HG03565 (cell line): ENCODE measurements at regions not wholly inside any gene's neighbourhood (a gene's known extent, or its start where the extent isn't known, plus 50 kb on each side); places are given as distances from the start of the nearest gene placed in this dataset.
A peak's percentile ranks its signal among the peaks of the same experiment; 100 is the strongest.
"Not testable (repeated sequence)": the region's sequence is repeated elsewhere in the genome, so short reads cannot be mapped to it uniquely, and the experiment has no call there.

ENCODE experiments used
- ATAC-seq: cut with Tn5 transposase; IDR thresholded peaks from one replicate; pipeline ENCODE4 v1.9.1; 2021; ENCODE audit warnings: mild to moderate bottlenecking, moderate library complexity; ENCODE audit not compliant: unreplicated experiment

DNA sequence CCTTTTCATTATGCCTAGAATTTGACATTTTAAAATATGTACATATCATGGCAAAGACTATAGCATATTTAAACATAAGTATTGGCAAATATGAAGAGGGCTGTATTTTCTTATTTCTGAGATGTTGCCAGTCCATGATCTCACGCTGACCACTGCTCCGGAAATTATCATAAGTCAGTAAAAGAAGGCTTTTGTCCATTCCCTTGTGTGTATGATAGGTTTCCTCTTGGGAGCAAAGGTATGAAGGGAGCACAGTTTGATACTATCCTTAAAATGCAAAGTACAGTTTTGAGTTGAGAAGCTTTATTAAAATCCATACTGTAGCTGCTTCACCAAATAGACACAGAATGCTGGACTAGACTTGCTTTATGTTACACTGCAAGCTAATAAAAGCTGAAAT lies 52.6 kb upstream of the AGA start:
- ATAC-seq: no peak

DNA sequence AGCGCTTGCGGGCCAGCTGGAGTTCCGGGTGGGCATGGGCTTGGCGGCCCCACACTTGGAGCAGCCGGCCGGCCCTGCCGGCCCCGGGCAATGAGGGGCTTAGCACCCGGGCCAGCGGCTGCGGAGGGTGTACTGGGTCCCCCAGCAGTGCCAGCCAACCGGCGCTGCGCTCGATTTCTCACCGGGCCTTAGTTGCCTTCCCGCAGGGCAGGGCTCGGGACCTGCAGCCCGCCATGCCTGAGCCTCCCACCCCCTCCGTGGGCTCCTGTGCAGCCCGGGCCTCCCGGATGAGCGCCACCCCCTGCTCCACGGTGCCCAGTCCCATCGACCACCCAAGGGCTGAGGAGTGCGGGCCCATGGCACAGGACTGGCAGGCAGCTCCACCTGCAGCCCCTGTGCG lies 53.4 kb upstream of the AGA start:
- not testable (repeated sequence) for ATAC-seq

DNA sequence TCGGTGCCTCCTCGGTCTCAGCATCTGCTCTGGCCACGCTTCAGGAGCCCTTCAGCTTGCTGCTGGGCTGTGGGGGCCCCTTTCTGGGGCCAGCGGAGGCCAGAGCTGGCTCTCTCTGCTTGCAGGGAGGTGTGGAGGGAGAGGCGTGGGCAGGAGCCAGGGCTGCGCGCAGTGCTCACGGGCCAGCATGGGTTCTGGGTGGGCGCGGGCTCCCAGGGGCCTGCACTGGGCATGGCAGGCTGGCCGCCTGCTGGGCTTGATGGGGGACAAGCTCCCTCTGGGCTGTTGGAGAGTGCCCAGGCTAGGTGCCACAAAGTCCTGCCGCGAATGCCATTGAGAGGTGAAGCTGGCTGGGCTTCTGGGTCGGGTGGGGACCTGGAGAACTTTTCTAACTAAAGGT lies 57.3 kb upstream of the AGA start:
- no peak for ATAC-seq

DNA sequence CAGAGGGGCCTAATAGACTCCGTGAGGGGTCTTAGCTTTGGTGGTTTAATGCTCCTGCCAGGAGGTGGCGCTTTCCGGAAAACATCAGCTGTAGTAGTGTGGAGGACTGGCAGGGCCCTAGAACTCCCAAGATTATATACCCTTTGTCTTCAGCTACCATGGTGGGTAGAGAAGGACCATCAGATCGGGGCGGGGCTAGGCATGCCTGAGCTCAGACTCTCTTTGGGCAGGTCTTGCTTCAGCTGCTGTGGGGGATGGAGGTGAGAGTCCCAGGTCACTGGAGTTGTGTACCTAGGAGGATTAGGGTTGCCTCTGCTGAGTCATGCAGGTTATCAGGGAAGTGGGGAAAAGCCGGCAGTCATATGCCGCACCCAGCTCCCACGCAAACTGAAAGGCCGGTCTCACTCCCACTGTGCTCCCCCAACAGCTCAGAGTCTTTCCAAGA lies 63.0 kb upstream of the AGA start:
- ATAC-seq: no peak

DNA sequence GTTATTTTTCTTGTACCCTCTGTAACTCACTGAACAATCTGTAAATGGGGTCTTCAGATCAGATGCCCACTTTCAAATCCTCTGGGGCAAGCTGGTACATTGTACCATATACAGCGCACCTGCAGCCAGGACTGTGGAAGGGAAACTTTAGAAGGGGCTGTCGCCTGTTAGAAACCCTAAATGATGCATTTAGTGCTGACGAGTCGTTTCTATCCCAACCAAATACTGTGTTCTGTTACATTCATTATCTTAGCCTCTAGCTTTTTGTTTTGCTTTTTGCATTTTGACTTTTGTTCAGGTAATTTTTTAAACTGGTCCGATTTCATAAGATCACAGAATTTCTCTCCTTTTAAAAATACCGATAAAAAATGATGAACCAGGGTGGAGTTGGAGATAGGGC lies 66.4 kb upstream of the AGA start:
- no peak for ATAC-seq

DNA sequence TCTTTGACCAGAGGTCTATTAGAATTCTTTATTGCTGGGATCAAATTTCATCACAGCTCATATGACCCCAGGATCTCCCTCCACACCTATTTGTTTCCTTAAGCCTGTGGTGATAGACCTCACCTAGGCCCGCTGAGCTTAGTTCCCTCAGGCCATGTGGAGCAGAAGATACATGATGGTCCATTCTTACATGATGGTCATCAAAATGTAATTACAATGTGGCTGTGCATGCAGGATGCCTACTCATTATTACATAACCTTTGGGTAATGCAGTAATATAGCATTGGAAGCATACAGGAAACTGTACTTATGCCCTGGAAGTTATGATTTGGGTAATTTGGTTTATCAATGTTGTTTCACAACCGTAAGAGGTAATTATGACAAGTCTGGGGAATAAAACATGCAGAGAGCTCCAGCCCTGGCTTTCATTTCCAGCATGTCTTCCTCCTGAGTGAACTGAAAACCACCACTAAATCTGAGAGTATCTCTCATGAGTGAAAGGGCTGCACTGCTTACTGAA lies 67.0 kb upstream of the AGA start:
- ATAC-seq: no peak

DNA sequence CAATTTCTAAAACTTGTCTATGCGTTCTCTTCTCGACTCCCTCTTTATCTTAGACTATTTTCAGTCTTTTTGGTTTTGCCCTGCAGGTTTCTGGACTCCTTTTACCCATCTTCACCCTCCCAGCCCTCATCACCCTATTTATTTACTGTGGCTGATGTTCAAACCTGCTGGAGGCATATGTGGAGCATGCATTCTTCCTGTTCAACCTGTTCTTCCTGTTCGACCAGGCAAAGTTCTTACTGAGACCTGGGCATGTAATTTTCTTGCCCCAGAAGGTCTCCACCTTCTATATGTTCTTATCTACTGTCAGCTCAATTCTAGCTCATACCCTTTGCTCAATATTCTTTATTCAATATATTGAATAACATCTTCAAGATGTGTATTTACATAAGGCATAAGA lies 69.4 kb upstream of the AGA start:
- no peak for ATAC-seq

DNA sequence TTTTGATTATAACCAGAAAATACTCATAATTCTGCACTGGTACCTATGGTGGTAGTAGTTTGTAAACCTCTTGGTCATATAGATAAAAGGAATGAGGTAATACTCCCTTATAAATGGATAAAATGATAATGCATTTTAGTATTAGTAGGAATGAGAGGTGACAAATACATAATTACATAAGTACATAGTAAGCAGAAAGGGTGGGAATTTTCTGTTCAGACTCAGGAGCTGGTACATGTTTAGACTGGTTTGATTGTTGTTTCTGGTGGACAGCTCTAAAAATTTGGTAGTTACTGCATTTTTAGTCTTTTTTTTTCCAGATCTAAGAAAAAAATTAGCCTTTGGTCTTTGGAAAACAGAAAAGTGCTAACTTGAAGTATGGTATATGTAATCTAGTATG lies 70.4 kb upstream of the AGA start:
- no peak for ATAC-seq

DNA sequence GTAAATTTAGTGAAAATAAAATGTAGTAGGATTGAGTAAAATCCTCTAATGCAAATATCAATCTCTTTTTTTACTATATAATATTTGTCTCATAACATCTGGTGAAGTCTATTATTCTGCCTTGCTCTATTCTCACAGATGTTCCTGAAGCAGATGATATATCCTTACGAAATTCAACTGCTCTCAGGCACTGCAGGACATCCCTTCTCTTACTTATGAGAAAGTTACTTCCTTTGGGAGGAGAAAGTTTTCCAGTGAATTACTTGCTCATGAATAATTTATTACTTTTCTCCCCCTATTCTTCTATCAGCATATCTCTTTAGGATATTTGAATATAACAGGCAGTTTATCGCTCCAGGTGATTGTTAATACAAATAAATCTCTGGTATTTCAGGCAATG lies 75.6 kb upstream of the AGA start:
- no peak for ATAC-seq

DNA sequence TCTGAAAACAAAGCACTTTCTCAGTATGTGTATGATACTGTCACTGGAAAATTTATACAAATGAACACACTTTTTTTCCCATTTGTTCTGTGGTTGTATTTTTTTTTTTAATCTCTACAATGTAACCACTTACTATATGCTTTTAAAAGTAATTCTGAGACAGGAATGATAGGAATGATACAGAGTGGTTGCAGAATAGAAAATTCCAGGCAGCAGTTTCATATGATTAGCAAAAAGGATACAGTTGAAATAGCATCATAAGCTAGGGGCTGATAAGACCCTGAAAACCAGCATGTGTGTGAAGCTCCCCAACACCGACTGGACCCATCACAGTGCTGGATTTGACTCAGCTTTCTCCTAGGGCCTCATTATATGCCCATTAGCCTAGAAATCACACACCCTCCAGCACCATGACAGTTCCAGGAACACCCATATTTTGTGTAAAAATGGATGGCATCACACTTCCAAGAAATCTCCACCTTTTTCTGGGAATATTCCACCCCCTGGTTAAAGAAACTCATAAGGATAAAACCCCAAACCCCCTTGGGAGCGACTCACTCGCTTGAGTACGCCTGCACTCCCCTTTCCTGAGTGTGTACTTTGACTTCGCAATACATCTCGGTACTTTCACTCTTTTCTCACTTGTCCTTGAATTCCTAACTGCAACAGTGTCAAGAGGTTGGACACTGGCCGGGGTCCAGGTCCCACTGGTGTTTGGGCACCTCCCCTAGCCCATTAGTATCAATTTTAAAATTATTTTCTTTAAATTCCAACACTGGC lies 77.4 kb upstream of the AGA start:
- no peak for ATAC-seq

DNA sequence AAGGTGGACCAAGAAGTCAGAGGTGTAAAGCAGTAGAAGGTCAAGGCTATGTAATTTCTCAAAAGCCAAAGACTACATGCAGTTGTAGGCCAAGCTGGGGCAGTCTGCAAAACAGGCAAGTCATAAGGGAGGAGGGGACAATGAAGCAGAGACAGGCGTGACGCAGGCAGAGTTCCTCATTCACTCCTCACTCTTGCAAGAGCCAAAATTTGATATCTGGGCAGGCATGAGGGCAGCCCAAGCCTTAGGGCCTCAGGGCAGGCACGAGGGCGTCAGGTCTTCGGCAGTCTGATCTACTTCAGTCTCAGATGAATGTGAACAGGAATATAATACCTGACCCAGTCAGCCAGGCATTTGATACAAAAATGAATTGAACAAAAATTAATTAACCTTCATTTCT lies 86.4 kb upstream of the AGA start:
- ATAC-seq: no peak

DNA sequence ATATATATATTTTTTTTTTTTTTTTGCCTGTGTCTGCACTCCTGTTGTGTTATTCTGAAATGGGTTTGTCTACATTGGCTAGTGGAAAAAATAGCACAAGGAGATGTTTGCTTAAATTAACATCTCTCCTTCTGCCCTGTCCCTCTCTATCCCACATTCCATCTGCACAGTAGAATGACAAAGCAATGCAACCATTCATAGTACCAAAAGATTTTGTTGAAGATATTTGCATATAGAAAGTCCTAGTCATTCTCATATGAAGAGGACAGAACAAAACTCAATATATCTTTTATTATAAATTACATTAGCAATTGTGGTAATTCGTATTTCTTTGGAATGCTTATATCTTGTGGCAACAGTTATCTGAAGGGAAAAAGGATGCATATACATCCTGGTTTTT lies 88.3 kb upstream of the AGA start:
- no peak for ATAC-seq

DNA sequence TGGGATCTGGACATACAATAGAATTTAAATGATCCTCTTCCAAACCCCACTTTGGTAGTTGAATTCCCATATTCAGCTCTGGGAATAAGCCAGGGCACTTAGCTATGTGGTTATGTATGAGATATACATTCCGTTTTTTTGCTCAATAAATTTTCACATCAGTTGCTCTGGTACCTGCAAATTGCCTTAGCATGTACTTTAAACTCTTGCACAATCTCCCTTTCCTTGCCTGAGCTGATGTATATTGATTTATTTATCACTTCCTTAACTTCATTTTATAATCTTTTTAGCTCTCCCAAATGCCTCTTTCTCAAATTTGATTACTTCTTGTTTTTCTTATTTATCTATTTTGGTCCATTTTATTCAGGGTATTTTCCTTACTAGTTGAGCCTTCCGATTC lies 90.1 kb upstream of the AGA start:
- ATAC-seq: no peak

DNA sequence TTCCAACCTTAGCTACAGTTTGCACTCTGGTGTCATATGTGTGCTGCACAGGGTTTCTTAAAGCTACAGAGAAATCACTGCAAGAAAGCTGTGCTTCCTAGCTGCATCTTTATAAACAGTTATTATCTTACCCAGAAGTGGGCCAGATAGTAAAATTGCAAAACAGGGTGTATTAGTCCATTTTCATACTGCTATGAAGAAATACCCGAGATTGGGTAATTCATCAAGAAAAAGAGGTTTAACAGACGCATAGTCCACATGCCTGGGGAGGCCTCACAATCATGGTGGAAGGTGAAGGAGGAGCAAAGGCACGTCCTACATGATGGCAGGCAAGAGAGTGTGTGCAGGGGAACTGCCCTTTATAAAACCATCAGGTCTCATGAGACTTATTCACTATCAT lies 92.6 kb upstream of the AGA start:
- not testable (repeated sequence) for ATAC-seq

DNA sequence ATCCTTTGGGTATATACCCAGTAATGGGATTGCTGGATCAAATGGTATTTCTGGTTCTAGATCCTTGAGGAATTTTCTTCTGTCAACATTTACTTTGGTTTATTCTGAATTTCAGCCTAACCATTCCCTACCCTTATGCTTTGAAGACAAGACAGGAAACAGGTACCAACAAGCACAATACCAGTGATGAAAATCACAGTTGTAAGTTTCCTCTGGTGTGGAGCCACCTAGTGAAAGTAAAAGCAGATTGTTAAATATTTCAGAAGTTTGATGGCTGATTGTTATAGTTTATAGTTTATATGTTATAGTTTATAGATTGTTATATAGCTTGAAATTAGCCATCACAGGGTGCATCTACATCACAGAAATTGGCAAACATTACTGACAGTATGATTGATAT lies 104.5 kb upstream of the AGA start:
- ATAC-seq: no peak

DNA sequence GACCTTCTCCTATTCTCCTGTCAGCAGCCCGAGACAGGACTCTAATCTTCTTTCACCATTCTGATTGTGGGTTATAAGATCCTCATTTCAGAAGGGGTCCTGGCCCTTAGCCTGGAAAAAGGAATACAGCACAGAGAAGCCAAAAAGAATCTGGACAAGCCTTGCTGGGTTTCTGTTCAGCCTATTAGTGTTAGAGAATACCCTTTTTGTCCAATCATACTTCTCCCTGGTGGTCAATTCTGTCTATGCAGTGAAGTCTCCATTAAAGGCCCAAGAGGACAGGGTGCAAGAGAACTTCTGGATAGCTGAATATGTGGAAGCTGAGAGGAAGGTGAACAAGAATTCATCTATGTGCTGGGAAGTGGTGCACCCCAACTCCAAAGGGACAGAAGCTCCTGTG lies 105.7 kb upstream of the AGA start:
- no peak for ATAC-seq

DNA sequence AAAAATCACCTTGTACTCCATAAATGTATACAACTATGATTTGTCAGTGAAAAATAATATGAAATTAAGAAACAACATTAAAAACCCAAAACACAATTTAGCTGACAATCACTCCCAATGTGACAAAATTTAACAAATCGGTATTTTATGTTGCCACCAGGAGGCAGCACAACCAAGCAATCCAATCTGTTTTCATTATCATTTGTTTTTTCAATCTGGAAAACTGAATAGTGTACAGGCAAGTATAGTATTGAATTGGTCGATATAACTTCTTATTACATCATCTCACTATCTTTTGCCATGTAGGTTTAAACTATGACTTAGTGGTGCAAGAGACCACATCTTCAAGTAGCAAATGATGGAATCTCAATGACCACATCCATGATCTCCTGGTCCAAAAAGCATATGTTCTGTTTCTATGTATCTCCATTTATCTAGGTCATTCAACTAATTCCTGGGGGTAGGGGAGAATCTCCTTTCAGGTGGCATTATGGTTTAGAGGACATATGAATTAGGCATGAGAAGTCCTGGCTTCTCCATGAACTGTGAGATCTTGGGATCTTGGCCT lies 112.9 kb upstream of the AGA start:
- ATAC-seq: peak; percentile 65

DNA sequence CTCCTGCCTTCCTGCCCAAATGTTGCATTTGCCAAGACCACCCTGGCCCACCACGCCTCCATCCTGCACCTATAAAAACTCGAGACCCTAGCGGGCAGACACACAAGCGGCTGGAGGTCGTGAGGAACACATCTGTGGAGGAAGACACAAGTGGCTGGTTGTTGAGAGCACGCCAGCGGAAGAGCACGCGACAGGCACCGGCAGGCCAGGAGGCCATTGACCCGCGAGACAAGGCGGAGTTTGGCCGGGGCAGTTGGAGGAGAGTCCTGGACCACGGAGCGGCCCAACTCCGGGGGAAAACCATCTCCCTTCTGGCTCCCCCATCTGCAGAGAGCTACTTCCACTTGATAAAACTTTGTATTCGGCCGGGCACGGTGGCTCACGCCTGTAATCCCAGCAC lies 115.2 kb upstream of the AGA start:
- ATAC-seq: no peak

DNA sequence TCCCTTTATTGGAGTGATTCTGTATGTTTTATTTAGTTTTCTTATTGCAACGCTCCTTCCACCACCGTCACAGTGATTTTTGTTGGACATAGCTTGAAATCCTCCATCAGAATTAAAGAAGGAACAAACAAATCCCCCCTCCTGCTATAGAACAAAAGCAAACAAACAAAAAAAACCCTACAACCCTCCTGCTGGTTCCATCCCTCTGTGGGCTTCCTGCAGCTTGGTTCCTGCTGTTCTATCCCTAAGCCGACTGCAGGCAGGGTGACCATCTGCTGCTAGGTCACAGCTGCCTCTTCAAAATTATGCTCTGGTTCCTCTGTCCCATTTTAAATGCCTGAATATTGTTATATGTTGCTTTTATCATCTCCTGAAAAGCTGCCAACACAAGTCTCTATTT lies 116.8 kb upstream of the AGA start:
- no peak for ATAC-seq

DNA sequence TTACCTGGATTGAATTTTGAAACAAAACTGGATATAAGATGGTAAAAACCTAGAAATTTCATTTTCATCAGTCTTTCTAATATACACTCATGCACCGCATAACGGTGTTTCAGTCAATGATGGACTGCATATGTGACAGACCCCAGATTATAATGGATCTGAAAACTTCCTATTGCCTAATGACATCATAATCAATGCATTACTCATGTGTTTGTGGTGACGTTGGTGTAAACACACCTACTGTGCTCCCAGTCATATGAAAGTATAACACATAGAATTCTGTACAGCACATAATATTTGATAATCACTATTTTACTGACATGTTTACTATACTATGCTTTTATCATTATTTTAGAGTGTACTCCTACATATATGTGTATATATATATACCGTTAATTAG lies 119.9 kb upstream of the AGA start:
- ATAC-seq: no peak

DNA sequence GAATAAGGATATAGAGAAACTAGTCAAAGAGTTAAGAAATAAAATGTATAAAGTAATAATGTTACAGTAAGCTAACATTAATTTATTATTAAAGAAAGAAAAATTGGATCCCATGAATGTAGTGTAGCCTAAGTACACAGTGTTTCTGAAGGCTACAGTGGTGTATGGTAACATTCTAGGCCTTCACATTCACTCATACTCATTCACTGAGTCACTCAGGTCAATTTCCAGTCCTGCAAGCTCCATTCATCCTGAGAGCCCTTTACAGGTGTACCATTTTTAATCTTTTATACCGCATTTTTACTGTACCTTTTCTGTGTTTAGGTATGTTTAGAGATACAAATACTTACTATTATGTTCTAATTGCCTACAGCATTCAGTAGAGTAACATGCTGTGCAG lies 120.6 kb upstream of the AGA start:
- ATAC-seq: no peak

DNA sequence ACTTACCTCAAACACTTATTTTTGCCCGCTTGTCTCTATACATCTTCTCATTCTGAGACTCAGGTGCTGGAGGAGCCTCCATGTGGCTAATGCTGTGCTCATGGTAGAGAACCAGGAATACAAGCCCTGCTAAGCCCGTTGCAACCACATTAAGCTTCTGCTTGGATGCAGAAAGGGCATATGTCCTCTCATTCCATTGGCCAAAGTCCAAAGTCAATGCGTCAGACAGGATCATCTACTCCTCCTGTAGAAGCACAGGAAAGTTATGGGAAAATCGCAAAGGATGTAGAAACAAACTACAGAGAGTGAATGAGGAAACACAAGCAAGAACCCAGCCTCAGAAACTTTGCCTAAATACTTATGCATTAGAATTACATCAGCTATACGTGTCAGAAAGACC lies 124.5 kb upstream of the AGA start:
- no peak for ATAC-seq

DNA sequence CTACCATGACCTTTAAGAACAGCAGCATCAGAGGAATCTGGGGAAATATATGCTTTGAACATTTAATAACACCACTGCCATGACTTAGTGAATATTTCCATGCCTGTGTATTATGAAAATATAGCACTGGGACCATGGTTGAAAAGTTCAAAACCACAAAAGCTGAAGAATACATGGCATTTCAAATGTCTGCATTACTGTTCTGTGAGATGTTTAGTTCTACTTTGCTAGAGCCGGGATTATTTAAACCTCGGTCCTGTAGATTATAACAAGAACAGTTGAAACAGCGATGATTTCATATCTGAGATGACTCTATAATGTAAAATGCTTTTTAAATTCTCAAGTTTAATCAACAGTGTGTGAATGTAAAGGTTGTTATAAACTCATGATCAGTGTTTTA lies 126.7 kb upstream of the AGA start:
- ATAC-seq: no peak
